ENCODE measurements at regions not wholly inside any gene's neighbourhood (a gene's known extent, or its start where the extent isn't known, plus 50 kb on each side); places are given as distances from the start of the nearest gene placed in this dataset.

- no peak for TF ChIP-seq CTCF (conservative IDR thresholded peaks at IDR 0.05; ENCODE audit: low read depth, low read length)
- no peak for TF ChIP-seq EZH2 (IDR thresholded peaks at IDR 0.05; ENCODE audit: low read length, unreplicated experiment)
- no peak for TF ChIP-seq EZH2phosphoT487 (IDR thresholded peaks at IDR 0.05; ENCODE audit: borderline replicate concordance, low read length)
Measured at GRCh38 chr10:4475827-4476490, 350.0 kb upstream of the AKR1E2 start.

Measured in PC-3 (cell line).